ENCODE measurements at regions not wholly inside any gene's neighbourhood (a gene's known extent, or its start where the extent isn't known, plus 50 kb on each side); places are given as distances from the start of the nearest gene placed in this dataset.

DNA sequence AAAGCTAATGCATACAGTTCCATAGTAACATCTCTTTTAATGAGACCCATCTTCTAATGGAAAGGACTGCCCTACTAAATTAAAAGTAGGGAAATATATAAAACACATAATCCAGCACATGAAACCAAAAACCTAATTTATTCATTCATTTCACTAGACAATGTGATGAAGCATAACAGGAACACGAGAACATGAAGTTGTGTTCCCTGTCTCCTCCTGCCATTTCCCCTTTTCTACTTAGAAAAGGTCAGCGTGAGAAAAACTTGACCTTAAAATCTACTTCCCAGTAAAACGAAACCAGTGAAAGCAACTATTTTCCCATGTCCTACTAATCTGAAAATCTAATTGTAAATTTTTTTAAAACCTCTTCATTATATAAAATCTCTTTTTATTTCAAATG lies 847.5 kb downstream of the TLE1 start:
- Histone ChIP-seq H3K27ac (peak overlapping the region in 3 of 12 donors; percentile 4 to 39 (median 16)), H3K27me3 (no peaks in the 10 kb centered on the region), H3K4me3 (no peak overlapping the region), H3K36me3 (no peaks in the 10 kb centered on the region), H3K9me3 (peaks cover 0 to 6% (median 0%) of the 10 kb centered on the region in 12 donors), H3K4me1 (peaks cover 0 to 3% (median 0%) of the 10 kb centered on the region in 12 donors)
- 51 to 70% (median 56%) methylated on average over 3 of the region's 3 CpGs for WGBS, 4 donors
- ATAC-seq (no peak), DNase-seq (no peak)
- TF ChIP-seq, protein P1, sequence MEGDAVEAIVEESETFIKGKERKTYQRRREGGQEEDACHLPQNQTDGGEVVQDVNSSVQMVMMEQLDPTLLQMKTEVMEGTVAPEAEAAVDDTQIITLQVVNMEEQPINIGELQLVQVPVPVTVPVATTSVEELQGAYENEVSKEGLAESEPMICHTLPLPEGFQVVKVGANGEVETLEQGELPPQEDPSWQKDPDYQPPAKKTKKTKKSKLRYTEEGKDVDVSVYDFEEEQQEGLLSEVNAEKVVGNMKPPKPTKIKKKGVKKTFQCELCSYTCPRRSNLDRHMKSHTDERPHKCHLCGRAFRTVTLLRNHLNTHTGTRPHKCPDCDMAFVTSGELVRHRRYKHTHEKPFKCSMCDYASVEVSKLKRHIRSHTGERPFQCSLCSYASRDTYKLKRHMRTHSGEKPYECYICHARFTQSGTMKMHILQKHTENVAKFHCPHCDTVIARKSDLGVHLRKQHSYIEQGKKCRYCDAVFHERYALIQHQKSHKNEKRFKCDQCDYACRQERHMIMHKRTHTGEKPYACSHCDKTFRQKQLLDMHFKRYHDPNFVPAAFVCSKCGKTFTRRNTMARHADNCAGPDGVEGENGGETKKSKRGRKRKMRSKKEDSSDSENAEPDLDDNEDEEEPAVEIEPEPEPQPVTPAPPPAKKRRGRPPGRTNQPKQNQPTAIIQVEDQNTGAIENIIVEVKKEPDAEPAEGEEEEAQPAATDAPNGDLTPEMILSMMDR (IDR thresholded peaks at IDR 0.05): no peak
- TF ChIP-seq POLR2A (IDR thresholded peaks at IDR 0.05): no peak
- intact Hi-C loops (cut with DNase I): no loop called here

DNA sequence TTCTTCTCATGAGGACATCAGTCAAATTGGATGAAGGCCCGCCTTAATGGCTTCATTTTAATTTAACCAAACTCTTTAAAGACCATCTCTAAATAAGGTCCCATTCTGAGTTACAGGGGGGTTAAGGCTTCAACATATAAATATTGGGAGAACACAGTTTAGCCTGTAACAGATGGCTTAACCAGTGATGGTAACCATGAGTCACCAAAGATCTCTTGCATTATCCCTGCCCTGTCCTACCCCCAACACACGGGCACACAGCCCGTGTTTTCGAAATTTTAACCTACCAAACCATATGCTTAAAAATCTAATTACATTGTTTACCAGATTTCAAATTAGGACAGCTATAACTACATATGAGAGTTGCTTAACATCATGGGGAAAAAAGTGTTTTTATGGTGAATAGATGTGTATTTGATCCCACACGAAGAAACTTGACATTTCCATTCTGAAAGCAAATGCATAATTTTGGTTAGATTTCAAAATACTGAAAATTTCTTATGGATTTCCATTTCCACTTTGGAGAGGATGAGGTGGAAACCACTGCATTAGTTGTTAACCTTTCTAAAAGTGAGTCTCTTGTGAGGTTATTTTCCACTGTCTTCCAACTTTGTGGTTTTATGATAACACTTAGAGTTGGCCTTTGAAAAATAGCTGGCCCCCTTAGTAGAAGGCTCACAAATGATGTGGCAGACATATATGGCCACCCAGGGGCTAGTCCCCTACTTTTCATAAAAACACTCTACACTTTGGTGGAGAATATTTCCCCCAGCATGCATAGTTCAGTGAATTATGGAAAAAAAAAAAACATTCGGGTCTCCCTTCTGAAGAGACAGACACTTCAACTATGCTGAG lies 849.3 kb downstream of the TLE1 start:
- no peak for TF ChIP-seq POLR2A (IDR thresholded peaks at IDR 0.05)
- TF ChIP-seq, protein P1 (IDR thresholded peaks at IDR 0.05): no peak
- 80 to 86% (median 85%) methylated on average over 6 of the region's 6 CpGs for WGBS, 4 donors
- ATAC-seq: no peak
- no peaks in the 10 kb centered on the region for H3K27me3 ChIP-seq
- peaks cover 0 to 6% (median 0%) of the 10 kb centered on the region in 12 donors for H3K9me3 ChIP-seq
- no peaks in the 10 kb centered on the region for H3K36me3 ChIP-seq
- DNase-seq: no peak
- peaks cover 0 to 3% (median 0%) of the 10 kb centered on the region in 12 donors for H3K4me1 ChIP-seq
- intact Hi-C loops (cut with DNase I): no loop called here
- no peak overlapping the region for H3K4me3 ChIP-seq
- no peak overlapping the region for H3K27ac ChIP-seq

DNA sequence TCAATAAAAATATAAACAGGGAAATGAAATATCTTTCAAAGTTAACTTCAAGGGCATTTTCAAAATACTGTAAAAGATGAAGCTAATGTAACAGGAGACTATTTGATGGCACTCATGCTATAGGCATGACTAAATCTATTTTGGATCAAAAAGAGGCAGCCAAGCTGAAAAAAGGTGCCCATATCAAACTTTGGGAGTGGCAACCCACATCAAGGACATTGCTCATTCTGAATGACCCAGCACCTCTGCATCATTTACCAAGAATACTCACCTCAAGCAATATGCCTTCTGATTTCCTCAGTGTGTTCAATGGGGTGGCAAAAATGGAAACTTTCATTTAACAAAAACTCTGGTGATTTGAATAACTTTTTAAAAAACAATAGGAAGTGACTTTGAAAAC lies 853.3 kb downstream of the TLE1 start:
- no peak for TF ChIP-seq POLR2A (IDR thresholded peaks at IDR 0.05)
- TF ChIP-seq, protein P1 (IDR thresholded peaks at IDR 0.05): no peak
- intact Hi-C loops (cut with DNase I): no loop called here

DNA sequence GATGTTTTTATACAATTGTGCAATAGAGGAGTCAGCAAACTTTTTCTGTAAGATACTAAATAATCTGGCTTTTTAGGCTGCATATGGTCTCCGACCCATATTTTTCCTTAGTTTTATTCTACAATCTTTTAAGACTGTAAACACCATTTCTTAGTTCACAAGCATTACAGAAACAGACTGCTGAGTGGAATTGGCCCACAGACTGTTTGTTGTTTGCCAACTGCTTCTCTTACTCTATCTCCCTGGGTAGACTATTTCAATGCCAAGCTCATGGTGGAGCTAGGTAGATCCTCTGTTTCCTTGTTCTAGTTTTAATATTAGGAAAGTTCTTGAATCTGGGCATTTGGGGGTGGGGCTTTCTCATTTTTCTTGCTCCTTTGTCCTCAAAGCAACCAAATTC lies 857.6 kb downstream of the TLE1 start:
- WGBS, 4 donors: 83 to 94% (median 85%) methylated on average over 1 of the region's 1 CpG
- no peaks in the 10 kb centered on the region for H3K27me3 ChIP-seq
- H3K27ac ChIP-seq: no peak overlapping the region
- intact Hi-C loops (cut with DNase I): no loop called here
- peaks cover 0 to 2% (median 0%) of the 10 kb centered on the region in 12 donors for H3K9me3 ChIP-seq
- ATAC-seq (no peak), DNase-seq (no peak)
- no peaks in the 10 kb centered on the region for H3K36me3 ChIP-seq
- TF ChIP-seq POLR2A (IDR thresholded peaks at IDR 0.05): no peak
- TF ChIP-seq, protein P1 (IDR thresholded peaks at IDR 0.05): no peak
- H3K4me3 ChIP-seq: no peak overlapping the region
- H3K4me1 ChIP-seq: no peaks in the 10 kb centered on the region

More for the DNA sequence above, 853.3 kb downstream of the TLE1 start:
- no peak for ATAC-seq
- DNase-seq: no peak
- H3K4me3 ChIP-seq: no peak overlapping the region
- no peaks in the 10 kb centered on the region for H3K36me3 ChIP-seq
- no peaks in the 10 kb centered on the region for H3K4me1 ChIP-seq
- peaks cover 0 to 6% (median 0%) of the 10 kb centered on the region in 12 donors for H3K9me3 ChIP-seq
- no peaks in the 10 kb centered on the region for H3K27me3 ChIP-seq
- H3K27ac ChIP-seq: no peak overlapping the region
